ENCODE measurements at regions not wholly inside any gene's neighbourhood (a gene's known extent, or its start where the extent isn't known, plus 50 kb on each side); places are given as distances from the start of the nearest gene placed in this dataset.
"Not testable (repeated sequence)": the region's sequence is repeated elsewhere in the genome, so short reads cannot be mapped to it uniquely, and the experiment has no call there.

GRCh38 chr5:67747096-67747495 is 468.5 kb upstream of the PIK3R1 start:
- DNase-seq (ENCODE audit: low read depth, low spot score), result no peak
- in situ Hi-C loops (cut with HindIII; ENCODE audit: low pct_unique_long_range_greater_than_20kb, low sequenced_read_pairs), result no loop called here

GRCh38 chr5:67746608-67747007 is 468.9 kb upstream of the PIK3R1 start:
- in situ Hi-C loops (cut with HindIII; ENCODE audit: low pct_unique_long_range_greater_than_20kb, low sequenced_read_pairs); DNase-seq (ENCODE audit: low read depth, low spot score): not testable (repeated sequence)

- no peak for DNase-seq (ENCODE audit: low read depth, low spot score)
- in situ Hi-C loops (cut with HindIII; ENCODE audit: low pct_unique_long_range_greater_than_20kb, low sequenced_read_pairs), result no loop called here
Observed at GRCh38 chr5:67746103-67746502, 469.5 kb upstream of the PIK3R1 start.

- no peak for DNase-seq (ENCODE audit: low read depth, low spot score)
- in situ Hi-C loops (cut with HindIII; ENCODE audit: low pct_unique_long_range_greater_than_20kb, low sequenced_read_pairs), result no loop called here
Observed at GRCh38 chr5:67732921-67733320, 482.6 kb upstream of the PIK3R1 start.

- no peak for DNase-seq (ENCODE audit: low read depth, low spot score)
Observed at GRCh38 chr5:67732471-67732870, 483.1 kb upstream of the PIK3R1 start.

GRCh38 chr5:67731886-67732285 is 483.7 kb upstream of the PIK3R1 start:
- peak; percentile 82 for DNase-seq (ENCODE audit: low read depth, low spot score)
- in situ Hi-C loops (cut with HindIII; ENCODE audit: low pct_unique_long_range_greater_than_20kb, low sequenced_read_pairs), result no loop called here

More at GRCh38 chr5:67732471-67732870, 483.1 kb upstream of the PIK3R1 start:
- in situ Hi-C loops (cut with HindIII; ENCODE audit: low pct_unique_long_range_greater_than_20kb, low sequenced_read_pairs), result no loop called here

GRCh38 chr5:67730917-67731474 is 484.6 kb upstream of the PIK3R1 start:
- peak; percentile 24 for DNase-seq (ENCODE audit: low read depth, low spot score)
- in situ Hi-C loops (cut with HindIII; ENCODE audit: low pct_unique_long_range_greater_than_20kb, low sequenced_read_pairs), result no loop called here

- in situ Hi-C loops (cut with HindIII; ENCODE audit: low pct_unique_long_range_greater_than_20kb, low sequenced_read_pairs), result no loop called here
- DNase-seq (ENCODE audit: low read depth, low spot score), result no peak
Observed at GRCh38 chr5:67728326-67728890, 487.1 kb upstream of the PIK3R1 start.

GRCh38 chr5:67725604-67726003 is 490.0 kb upstream of the PIK3R1 start:
- DNase-seq (ENCODE audit: low read depth, low spot score), result no peak
- in situ Hi-C loops (cut with HindIII; ENCODE audit: low pct_unique_long_range_greater_than_20kb, low sequenced_read_pairs), result no loop called here

GRCh38 chr5:67724412-67725135 is 491.0 kb upstream of the PIK3R1 start:
- no peak for DNase-seq (ENCODE audit: low read depth, low spot score)
- in situ Hi-C loops (cut with HindIII; ENCODE audit: low pct_unique_long_range_greater_than_20kb, low sequenced_read_pairs), result no loop called here

- DNase-seq (ENCODE audit: low read depth, low spot score), result no peak
- in situ Hi-C loops (cut with HindIII; ENCODE audit: low pct_unique_long_range_greater_than_20kb, low sequenced_read_pairs), result no loop called here
Observed at GRCh38 chr5:67723873-67724272, 491.7 kb upstream of the PIK3R1 start.

GRCh38 chr5:67722582-67722981 is 493.0 kb upstream of the PIK3R1 start:
- DNase-seq (ENCODE audit: low read depth, low spot score); in situ Hi-C loops (cut with HindIII; ENCODE audit: low pct_unique_long_range_greater_than_20kb, low sequenced_read_pairs): not testable (repeated sequence)

- no peak for DNase-seq (ENCODE audit: low read depth, low spot score)
- in situ Hi-C loops (cut with HindIII; ENCODE audit: low pct_unique_long_range_greater_than_20kb, low sequenced_read_pairs), result no loop called here
Observed at GRCh38 chr5:67720162-67720772, 495.3 kb upstream of the PIK3R1 start.

- DNase-seq (ENCODE audit: low read depth, low spot score), result no peak
- in situ Hi-C loops (cut with HindIII; ENCODE audit: low pct_unique_long_range_greater_than_20kb, low sequenced_read_pairs), result no loop called here
Observed at GRCh38 chr5:67702008-67702407, 505.4 kb upstream of the CD180 start.

- in situ Hi-C loops (cut with HindIII; ENCODE audit: low pct_unique_long_range_greater_than_20kb, low sequenced_read_pairs), result no loop called here
Observed at GRCh38 chr5:67699560-67699959, 503.0 kb upstream of the CD180 start.

GRCh38 chr5:67696446-67696845 is 499.8 kb upstream of the CD180 start:
- in situ Hi-C loops (cut with HindIII; ENCODE audit: low pct_unique_long_range_greater_than_20kb, low sequenced_read_pairs), result no loop called here
- no peak for DNase-seq (ENCODE audit: low read depth, low spot score)

More at GRCh38 chr5:67699560-67699959, 503.0 kb upstream of the CD180 start:
- no peak for DNase-seq (ENCODE audit: low read depth, low spot score)

- no peak for DNase-seq (ENCODE audit: low read depth, low spot score)
- in situ Hi-C loops (cut with HindIII; ENCODE audit: low pct_unique_long_range_greater_than_20kb, low sequenced_read_pairs), result no loop called here
Observed at GRCh38 chr5:67695369-67695768, 498.8 kb upstream of the CD180 start.

GRCh38 chr5:67694810-67695191 is 498.2 kb upstream of the CD180 start:
- in situ Hi-C loops (cut with HindIII; ENCODE audit: low pct_unique_long_range_greater_than_20kb, low sequenced_read_pairs), result no loop called here
- no peak for DNase-seq (ENCODE audit: low read depth, low spot score)

All from SK-MEL-5 (cell line).